Astrocyte of the spinal cord (primary cell): ENCODE measurements at regions not wholly inside any gene's neighbourhood (a gene's known extent, or its start where the extent isn't known, plus 50 kb on each side); places are given as distances from the start of the nearest gene placed in this dataset.

ENCODE experiments used
- DNase-seq: peaks from one replicate; pipeline ENCODE4 v3.0.0; 2011; ENCODE audit warnings: low read depth, low spot score
- H3K4me3 ChIP-seq: 2 replicates; pipeline ENCODE4 v1.5.1; 2011; ENCODE audit warnings: low read depth, mild to moderate bottlenecking, low read length, moderate library complexity
- CTCF ChIP-seq: IDR thresholded peaks from 2 replicates; pipeline ENCODE4 v1.5.1; 2012; ENCODE audit warnings: low read depth, mild to moderate bottlenecking, low read length, inconsistent platforms
- in situ Hi-C: cut with HindIII; loops from 2 replicates; pipeline ENCODE4 v1.10.0; 2017; ENCODE audit warnings: low sequenced_read_pairs

- no peak overlapping the region for H3K4me3 ChIP-seq
- TF ChIP-seq CTCF: no peak
- in situ Hi-C loops: no loop called here
- DNase-seq: no peak
Observed at GRCh38 chr5:117587111-117587510, 1012.5 kb upstream of the SEMA6A start.

GRCh38 chr5:117568622-117569021 lies 994.0 kb upstream of the SEMA6A start:
- DNase-seq: no peak
- no peak for TF ChIP-seq CTCF
- in situ Hi-C loops: no loop called here

DNA sequence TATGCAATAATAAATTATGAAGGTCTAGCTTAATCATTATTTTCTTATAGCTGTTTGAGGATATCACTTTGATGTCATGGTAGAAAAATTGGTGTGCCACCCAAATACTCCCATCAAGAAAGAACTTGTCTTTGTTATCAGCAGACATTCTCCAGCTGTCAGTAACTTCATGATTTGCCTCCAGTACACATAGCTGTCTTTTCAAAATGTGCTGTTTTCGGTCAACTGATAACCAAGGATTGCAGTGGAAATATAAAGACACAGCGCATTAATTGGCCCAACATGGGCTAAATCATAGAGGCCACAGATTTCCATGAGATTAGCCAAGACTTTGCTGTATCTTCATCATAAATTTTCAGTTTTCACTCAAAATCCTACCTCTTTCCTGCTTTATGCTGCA lies 993.5 kb upstream of the SEMA6A start:
- DNase-seq: no peak
- no peak for TF ChIP-seq CTCF
- in situ Hi-C loops: no loop called here
- no peak overlapping the region for H3K4me3 ChIP-seq

More at GRCh38 chr5:117568622-117569021, 994.0 kb upstream of the SEMA6A start:
- no peak overlapping the region for H3K4me3 ChIP-seq

GRCh38 chr5:117562647-117563046 lies 988.0 kb upstream of the SEMA6A start:
- no peak for TF ChIP-seq CTCF
- H3K4me3 ChIP-seq: no peak overlapping the region
- in situ Hi-C loops: no loop called here
- DNase-seq: no peak

- no peak for TF ChIP-seq CTCF
- H3K4me3 ChIP-seq: no peak overlapping the region
- DNase-seq: no peak
- in situ Hi-C loops: no loop called here
Observed at GRCh38 chr5:117561531-117561930, 986.9 kb upstream of the SEMA6A start.

GRCh38 chr5:117559005-117559844 lies 984.6 kb upstream of the SEMA6A start:
- H3K4me3 ChIP-seq: no peak overlapping the region
- TF ChIP-seq CTCF: no peak
- in situ Hi-C loops: no loop called here
- DNase-seq: no peak
